ENCODE measurements at regions not wholly inside any gene's neighbourhood (a gene's known extent, or its start where the extent isn't known, plus 50 kb on each side); places are given as distances from the start of the nearest gene placed in this dataset.
"Not testable (repeated sequence)": the region's sequence is repeated elsewhere in the genome, so short reads cannot be mapped to it uniquely, and the experiment has no call there.

- no peak for DNase-seq (ENCODE audit: low read depth in 3 of 3, low spot score in 1 of 3)
Observed at GRCh38 chr1:30464187-30464617, 259.2 kb downstream of the MATN1 start.

- DNase-seq (ENCODE audit: low read depth in 3 of 3, low spot score in 1 of 3): no peak
Observed at GRCh38 chr1:30462826-30463425, 260.5 kb downstream of the MATN1 start.

GRCh38 chr1:30462166-30462565, 261.2 kb downstream of the MATN1 start:
- no peak for DNase-seq (ENCODE audit: low read depth in 3 of 3, low spot score in 1 of 3)

GRCh38 chr1:30461640-30462039, 261.7 kb downstream of the MATN1 start:
- DNase-seq (ENCODE audit: low read depth in 3 of 3, low spot score in 1 of 3): no peak

GRCh38 chr1:30460661-30461060, 262.7 kb downstream of the MATN1 start:
- no peak for DNase-seq (ENCODE audit: low read depth in 3 of 3, low spot score in 1 of 3)

- not testable (repeated sequence) for DNase-seq (ENCODE audit: low read depth in 3 of 3, low spot score in 1 of 3)
Observed at GRCh38 chr1:30458730-30459485, 264.5 kb downstream of the MATN1 start.

- no peak for DNase-seq (ENCODE audit: low read depth in 3 of 3, low spot score in 1 of 3)
Observed at GRCh38 chr1:30452925-30453324, 270.5 kb downstream of the MATN1 start.

- DNase-seq (ENCODE audit: low read depth in 3 of 3, low spot score in 1 of 3): no peak
Observed at GRCh38 chr1:30452170-30452569, 271.2 kb downstream of the MATN1 start.

GRCh38 chr1:30451532-30452125, 271.8 kb downstream of the MATN1 start:
- no peak for DNase-seq (ENCODE audit: low read depth in 3 of 3, low spot score in 1 of 3)

- DNase-seq (ENCODE audit: low read depth in 3 of 3, low spot score in 1 of 3): no peak
Observed at GRCh38 chr1:30450818-30451233, 272.6 kb downstream of the MATN1 start.

- DNase-seq (ENCODE audit: low read depth in 3 of 3, low spot score in 1 of 3): no peak
Observed at GRCh38 chr1:30450148-30450817, 273.1 kb downstream of the MATN1 start.

- no peak for DNase-seq (ENCODE audit: low read depth in 3 of 3, low spot score in 1 of 3)
Observed at GRCh38 chr1:30449428-30450147, 273.8 kb downstream of the MATN1 start.

GRCh38 chr1:30449003-30449402, 274.4 kb downstream of the MATN1 start:
- no peak for DNase-seq (ENCODE audit: low read depth in 3 of 3, low spot score in 1 of 3)

GRCh38 chr1:30447701-30448100, 275.7 kb downstream of the MATN1 start:
- no peak for DNase-seq (ENCODE audit: low read depth in 3 of 3, low spot score in 1 of 3)

GRCh38 chr1:30447080-30447479, 276.3 kb downstream of the MATN1 start:
- no peak for DNase-seq (ENCODE audit: low read depth in 3 of 3, low spot score in 1 of 3)

GRCh38 chr1:30446508-30446907, 276.9 kb downstream of the MATN1 start:
- no peak for DNase-seq (ENCODE audit: low read depth in 3 of 3, low spot score in 1 of 3)

GRCh38 chr1:30446095-30446494, 277.3 kb downstream of the MATN1 start:
- DNase-seq (ENCODE audit: low read depth in 3 of 3, low spot score in 1 of 3): no peak

GRCh38 chr1:30445449-30445848, 277.9 kb downstream of the MATN1 start:
- DNase-seq (ENCODE audit: low read depth in 3 of 3, low spot score in 1 of 3): no peak

- no peak for DNase-seq (ENCODE audit: low read depth in 3 of 3, low spot score in 1 of 3)
Observed at GRCh38 chr1:30444850-30445249, 278.5 kb downstream of the MATN1 start.

GRCh38 chr1:30444401-30444800, 279.0 kb downstream of the MATN1 start:
- DNase-seq (ENCODE audit: low read depth in 3 of 3, low spot score in 1 of 3): no peak

- DNase-seq (ENCODE audit: low read depth in 3 of 3, low spot score in 1 of 3): not testable (repeated sequence)
Observed at GRCh38 chr1:30438274-30438673, 285.1 kb downstream of the MATN1 start.
